IMR-90 (cell line): ENCODE measurements at regions not wholly inside any gene's neighbourhood (a gene's known extent, or its start where the extent isn't known, plus 50 kb on each side); places are given as distances from the start of the nearest gene placed in this dataset.

Source experiments
- ATAC-seq: fragments of 200-7000 bp; cut with Tn5 transposase; 2 replicates; pipeline ENCODE4 v1.9.1; 2020; ENCODE audit warnings: low read depth, mild to moderate bottlenecking, moderate library complexity
- BruUV-seq: library from RNA; stranded (reverse); fragments of 400-500 nt; replicated peaks from 2 replicates; lab custom pipeline; 2021; lab: Mats Ljungman, UMichigan
- CTCF ChIA-PET: fragments of 300-600 bp; formaldehyde crosslinking; extraction: SDS; loops from one replicate; lab custom pipeline; 2021; ENCODE audit warnings: antibody characterized with exemption; lab: Yijun Ruan, JAX
- POLR2A ChIA-PET: fragments of 300-600 bp; sonication (Branson Sonifier 250); formaldehyde crosslinking; loops from one replicate; lab custom pipeline; 2022; ENCODE audit warnings: antibody characterized with exemption; ENCODE audit not compliant: unreplicated experiment; lab: Charles Lee
- DNase-seq: peaks from one replicate; pipeline ENCODE4 v3.0.0; 2013
- H2AFZ ChIP-seq: replicated peaks from 2 replicates; pipeline ENCODE3; 2013; ENCODE audit warnings: low read length, mild to moderate bottlenecking; ENCODE audit not compliant: poor library complexity
- H2AK5ac ChIP-seq: 2 replicates; pipeline ENCODE4 v1.6.1; 2013; ENCODE audit warnings: low read depth, low read length, inconsistent platforms
- H2AK9ac ChIP-seq: replicated peaks from 2 replicates; pipeline ENCODE3; 2013; ENCODE audit warnings: mild to moderate bottlenecking, low read depth, low read length, moderate library complexity; ENCODE audit not compliant: poor library complexity
- H2BK120ac ChIP-seq: 2 replicates; pipeline ENCODE4 v1.6.1; 2013; ENCODE audit warnings: low read depth, low read length, inconsistent platforms
- H2BK15ac ChIP-seq: 3 replicates; pipeline ENCODE4 v1.6.1; 2013; ENCODE audit warnings: low read depth, low read length, inconsistent platforms
- H2BK20ac ChIP-seq: 2 replicates; pipeline ENCODE4 v1.6.1; 2013; ENCODE audit warnings: low read depth, mild to moderate bottlenecking, inconsistent platforms, low read length, moderate library complexity
- H2BK5ac ChIP-seq: 2 replicates; pipeline ENCODE4 v1.6.1; 2013; ENCODE audit warnings: mild to moderate bottlenecking, low read depth, low read length, inconsistent platforms; ENCODE audit not compliant: poor library complexity, severe bottlenecking
- H3K14ac ChIP-seq: replicated peaks from 2 replicates; pipeline ENCODE4 v1.6.1; 2013; ENCODE audit warnings: low read depth, low read length, inconsistent platforms
- H3K18ac ChIP-seq: 2 replicates; pipeline ENCODE4 v1.6.1; 2013; ENCODE audit warnings: low read depth, low read length, control low read depth
- H3K23ac ChIP-seq: 2 replicates; pipeline ENCODE4 v1.6.1; 2013; ENCODE audit warnings: low read depth, low read length, inconsistent platforms
- H3K27ac ChIP-seq: 2 replicates; pipeline ENCODE4 v1.5.1; 2013; ENCODE audit warnings: mild to moderate bottlenecking, control low read depth, low read length; ENCODE audit not compliant: insufficient read depth
- H3K27me3 ChIP-seq: 2 replicates; pipeline ENCODE4 v1.6.1; 2013; ENCODE audit warnings: low read length; ENCODE audit not compliant: control insufficient read depth, insufficient read depth
- H3K36me3 ChIP-seq: 2 replicates; pipeline ENCODE4 v1.6.1; 2013; ENCODE audit warnings: low read length, mixed read lengths; ENCODE audit not compliant: control insufficient read depth, insufficient read depth
- H3K4ac ChIP-seq: 2 replicates; pipeline ENCODE4 v1.6.1; 2013; ENCODE audit warnings: low read depth, low read length, inconsistent platforms
- H3K4me1 ChIP-seq: 2 replicates; pipeline ENCODE4 v1.6.1; 2013; ENCODE audit warnings: low read length, mixed read lengths; ENCODE audit not compliant: control insufficient read depth, insufficient read depth
- H3K4me2 ChIP-seq: 2 replicates; pipeline ENCODE4 v1.6.1; 2013; ENCODE audit warnings: low read depth, mild to moderate bottlenecking, control low read depth, low read length, moderate library complexity
- H3K4me3 ChIP-seq: 2 replicates; pipeline ENCODE4 v1.5.1; 2013; ENCODE audit warnings: low read depth, mild to moderate bottlenecking, control low read depth, low read length, moderate library complexity; ENCODE audit not compliant: insufficient read depth
- H3K56ac ChIP-seq: 2 replicates; pipeline ENCODE4 v1.6.1; 2013; ENCODE audit warnings: low read length, inconsistent platforms; ENCODE audit not compliant: insufficient read depth; ENCODE audit errors: extremely low read depth
- H3K79me1 ChIP-seq, 2 experiments: 2 replicates each; pipeline ENCODE4 v1.6.1; 2013; ENCODE audit warnings: low read length in 2 of 2, inconsistent platforms in 1 of 2, low read depth in 1 of 2
- H3K9ac ChIP-seq: 2 replicates; pipeline ENCODE4 v1.6.1; 2013; ENCODE audit warnings: low read depth, low read length, control low read depth
- H3K9me1 ChIP-seq: 2 replicates; pipeline ENCODE4 v1.6.1; 2013; ENCODE audit warnings: low read length, inconsistent platforms; ENCODE audit not compliant: insufficient read depth
- H3K9me3 ChIP-seq: 2 replicates; pipeline ENCODE4 v1.6.1; 2013; ENCODE audit warnings: low read length; ENCODE audit not compliant: control insufficient read depth, insufficient read depth
- H4K20me1 ChIP-seq: 2 replicates; pipeline ENCODE4 v1.6.1; 2013; ENCODE audit warnings: low read length, inconsistent platforms; ENCODE audit not compliant: insufficient read depth
- H4K5ac ChIP-seq: 2 replicates; pipeline ENCODE4 v1.6.1; 2013; ENCODE audit warnings: mild to moderate bottlenecking, low read depth, low read length, control low read depth
- H4K8ac ChIP-seq, 2 experiments: 2 replicates each; pipeline ENCODE4 v1.6.1; 2013; ENCODE audit warnings: low read depth in 2 of 2, low read length in 2 of 2, control low read depth in 1 of 2, inconsistent platforms in 1 of 2
- H4K91ac ChIP-seq: 2 replicates; pipeline ENCODE4 v1.6.1; 2013; ENCODE audit warnings: low read depth, low read length, inconsistent platforms; ENCODE audit not compliant: insufficient read depth
- BHLHE40 ChIP-seq: fragments of 150-350 bp; IDR thresholded peaks from 2 replicates; pipeline ENCODE4 v1.6.1; 2016; ENCODE audit warnings: mild to moderate bottlenecking, low read depth, low read length
- CEBPB ChIP-seq: IDR thresholded peaks from 2 replicates; pipeline ENCODE4 v1.6.1; 2012; ENCODE audit warnings: low read depth, low read length, improper control_type of control experiment
- CHD1 ChIP-seq: IDR thresholded peaks from 2 replicates; pipeline ENCODE4 v1.6.1; 2012; ENCODE audit warnings: low read depth, low read length, improper control_type of control experiment
- CTCF ChIP-seq: conservative IDR thresholded peaks from 2 replicates; pipeline ENCODE4 v1.5.1; 2012; ENCODE audit warnings: mild to moderate bottlenecking, low read depth, low read length, improper control_type of control experiment
- ELK1 ChIP-seq: fragments of 150-350 bp; IDR thresholded peaks from 2 replicates; pipeline ENCODE4 v1.6.1; 2016; ENCODE audit warnings: low read depth, mild to moderate bottlenecking, low read length, moderate library complexity, borderline replicate concordance
- FOS ChIP-seq: fragments of 150-350 bp; IDR thresholded peaks from 2 replicates; pipeline ENCODE4 v1.6.1; 2016; ENCODE audit warnings: low read depth, low read length
- MAFK ChIP-seq: IDR thresholded peaks from 2 replicates; pipeline ENCODE4 v1.6.1; 2012; ENCODE audit warnings: low read depth, low read length, improper control_type of control experiment
- MXI1 ChIP-seq: IDR thresholded peaks from 2 replicates; pipeline ENCODE4 v1.6.1; 2012; ENCODE audit warnings: low read depth, mild to moderate bottlenecking, low read length, moderate library complexity, borderline replicate concordance
- POLR2A ChIP-seq: IDR thresholded peaks from 2 replicates; pipeline ENCODE4 v1.6.1; 2012; ENCODE audit warnings: mild to moderate bottlenecking, low read depth, low read length
- RAD21 ChIP-seq: IDR thresholded peaks from 2 replicates; pipeline ENCODE4 v1.6.1; 2012; ENCODE audit warnings: low read length, improper control_type of control experiment
- WGBS, 2 experiments: methylation state at CpG; one replicate each; pipeline versions ENCODE4 v1.1.5 to v1.1.7; 2013; ENCODE audit warnings: missing lambda C conversion rate in 2 of 2; ENCODE audit not compliant: insufficient read length in 1 of 2; ENCODE audit errors: extremely low coverage in 2 of 2; 5-methylcytosine and 5-hydroxymethylcytosine counted together
- dilution Hi-C: fragments of 300-500 bp; cut with HindIII; formaldehyde crosslinking; loops from one replicate; pipeline ENCODE4 v1.14.3; 2018; ENCODE audit warnings: low sequenced_read_pairs; ENCODE audit not compliant: unreplicated experiment
- in situ Hi-C: fragments of 300-500 bp; cut with MboI; formaldehyde crosslinking; loops from 3 replicates; pipeline ENCODE4 v1.14.3; 2019; ENCODE audit warnings: low sequenced_read_pairs, inconsistent platforms, mixed read lengths
- intact Hi-C: fragments of 100-400 bp; cut with micrococcal nuclease; formaldehyde crosslinking; loops from 2 replicates; pipeline ENCODE4 v1.10.0; 2022
- TF ChIP-seq, protein P1 (sequence below): fragments of 150-350 bp; IDR thresholded peaks from 2 replicates; pipeline ENCODE4 v1.6.1; 2017; ENCODE audit warnings: mild to moderate bottlenecking, antibody characterized with exemption, low read length, low read depth

GRCh38 chr5:102014371-102014770, 281.7 kb downstream of the SLCO4C1 start:
- POLR2A ChIA-PET = no interaction called here
- CTCF ChIA-PET = interaction anchor here (0.6 kb wide), 2 partner anchors 12 to 47 kb away, joined by 3 read pairs; no protein-coding TSS in a partner anchor
- no peak overlapping the region for H2BK5ac ChIP-seq
- intact Hi-C loops = no loop called here
- H2AK5ac ChIP-seq = no peak overlapping the region
- H3K9me1 ChIP-seq = no peaks in the 10 kb centered on the region
- no peaks in the 10 kb centered on the region for H3K27me3 ChIP-seq
- ATAC-seq (no peak), DNase-seq (no peak)
- TF ChIP-seq MAFK (no peak), CHD1 (no peak), CEBPB (no peak), RAD21 (no peak), CTCF (no peak), FOS (no peak), ELK1 (no peak), MXI1 (no peak), POLR2A (no peak), BHLHE40 (no peak)
- TF ChIP-seq, protein P1, sequence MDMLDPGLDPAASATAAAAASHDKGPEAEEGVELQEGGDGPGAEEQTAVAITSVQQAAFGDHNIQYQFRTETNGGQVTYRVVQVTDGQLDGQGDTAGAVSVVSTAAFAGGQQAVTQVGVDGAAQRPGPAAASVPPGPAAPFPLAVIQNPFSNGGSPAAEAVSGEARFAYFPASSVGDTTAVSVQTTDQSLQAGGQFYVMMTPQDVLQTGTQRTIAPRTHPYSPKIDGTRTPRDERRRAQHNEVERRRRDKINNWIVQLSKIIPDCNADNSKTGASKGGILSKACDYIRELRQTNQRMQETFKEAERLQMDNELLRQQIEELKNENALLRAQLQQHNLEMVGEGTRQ = no peak
- no peak overlapping the region for H3K18ac ChIP-seq
- H3K14ac ChIP-seq = no peak overlapping the region
- H2BK120ac ChIP-seq = no peak overlapping the region
- H2AK9ac ChIP-seq = no peak overlapping the region
- no peak overlapping the region for H3K23ac ChIP-seq
- peaks cover 6% of the 10 kb centered on the region; the same call in 1 of the 2 replicates for H3K9me3 ChIP-seq
- no peak overlapping the region for H3K4me3 ChIP-seq
- no TSS peak for BruUV-seq
- H4K5ac ChIP-seq = no peak overlapping the region
- no CpG with 5 or more reads among the region's 1 CpG for WGBS, 2 experiments
- H3K79me1 ChIP-seq = no peaks in the 10 kb centered on the region
- H2BK15ac ChIP-seq = no peak overlapping the region
- no peaks in the 10 kb centered on the region for H3K4me1 ChIP-seq
- no peaks in the 10 kb centered on the region for H4K20me1 ChIP-seq
- H3K9ac ChIP-seq = no peak overlapping the region
- no peak overlapping the region for H4K8ac ChIP-seq
- dilution Hi-C loops = no loop called here
- no peak overlapping the region for H2BK20ac ChIP-seq
- no peak overlapping the region for H3K56ac ChIP-seq
- H3K27ac ChIP-seq = no peak overlapping the region
- H2AFZ ChIP-seq = no peak overlapping the region
- no peak overlapping the region for H3K4me2 ChIP-seq
- no peak overlapping the region for H3K4ac ChIP-seq
- no peaks in the 10 kb centered on the region for H3K36me3 ChIP-seq
- in situ Hi-C loops = no loop called here
- H4K91ac ChIP-seq = no peak overlapping the region
